HG02840 (cell line): ENCODE measurements at regions not wholly inside any gene's neighbourhood (a gene's known extent, or its start where the extent isn't known, plus 50 kb on each side); places are given as distances from the start of the nearest gene placed in this dataset.
"Not testable (repeated sequence)": the region's sequence is repeated elsewhere in the genome, so short reads cannot be mapped to it uniquely, and the experiment has no call there.

Experiments
- ATAC-seq: cut with Tn5 transposase; IDR thresholded peaks from one replicate; pipeline ENCODE4 v1.9.1; 2021; ENCODE audit warnings: mild to moderate bottlenecking, moderate library complexity, moderate number of reproducible peaks; ENCODE audit not compliant: unreplicated experiment, low FRiP score

DNA sequence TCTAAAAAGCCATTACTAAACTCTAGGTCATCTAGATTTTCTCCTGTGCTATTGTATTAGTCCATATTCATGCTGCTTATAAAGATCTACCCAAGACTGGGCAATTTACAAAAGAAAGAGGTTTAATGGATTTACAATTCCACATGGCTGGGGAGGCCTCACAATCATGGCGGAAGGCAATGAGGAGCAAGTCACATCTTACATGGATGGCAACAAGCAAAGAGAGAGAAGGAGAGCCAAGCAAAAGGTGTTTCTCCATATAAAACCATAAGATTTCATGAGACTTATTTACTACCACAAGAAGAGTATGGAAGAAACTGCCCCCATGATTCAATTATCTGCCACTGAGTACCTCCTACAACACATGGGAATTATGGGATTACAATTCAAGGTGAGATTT lies 69.6 kb upstream of the CCDC6 start:
- not testable (repeated sequence) for ATAC-seq

DNA sequence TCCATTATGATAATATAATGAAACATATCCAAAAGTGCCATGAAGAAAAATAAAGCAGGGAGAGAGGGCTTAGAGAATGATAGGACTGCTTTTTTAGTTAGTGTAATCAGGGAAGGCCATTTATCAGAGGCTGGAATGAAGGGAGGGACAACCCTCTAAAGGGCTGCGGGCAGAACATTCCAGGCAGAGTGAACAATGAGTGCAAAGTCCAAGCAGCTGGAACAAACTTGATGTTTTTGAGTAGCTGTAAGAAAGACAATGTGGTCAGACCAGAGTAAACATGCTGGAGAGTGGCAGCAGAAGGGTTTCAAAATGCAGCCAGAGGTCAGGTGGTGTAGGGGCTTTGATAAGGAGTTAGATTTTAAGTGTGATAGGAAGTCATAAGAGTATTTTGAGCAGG lies 65.6 kb upstream of the CCDC6 start:
- ATAC-seq, result no peak

DNA sequence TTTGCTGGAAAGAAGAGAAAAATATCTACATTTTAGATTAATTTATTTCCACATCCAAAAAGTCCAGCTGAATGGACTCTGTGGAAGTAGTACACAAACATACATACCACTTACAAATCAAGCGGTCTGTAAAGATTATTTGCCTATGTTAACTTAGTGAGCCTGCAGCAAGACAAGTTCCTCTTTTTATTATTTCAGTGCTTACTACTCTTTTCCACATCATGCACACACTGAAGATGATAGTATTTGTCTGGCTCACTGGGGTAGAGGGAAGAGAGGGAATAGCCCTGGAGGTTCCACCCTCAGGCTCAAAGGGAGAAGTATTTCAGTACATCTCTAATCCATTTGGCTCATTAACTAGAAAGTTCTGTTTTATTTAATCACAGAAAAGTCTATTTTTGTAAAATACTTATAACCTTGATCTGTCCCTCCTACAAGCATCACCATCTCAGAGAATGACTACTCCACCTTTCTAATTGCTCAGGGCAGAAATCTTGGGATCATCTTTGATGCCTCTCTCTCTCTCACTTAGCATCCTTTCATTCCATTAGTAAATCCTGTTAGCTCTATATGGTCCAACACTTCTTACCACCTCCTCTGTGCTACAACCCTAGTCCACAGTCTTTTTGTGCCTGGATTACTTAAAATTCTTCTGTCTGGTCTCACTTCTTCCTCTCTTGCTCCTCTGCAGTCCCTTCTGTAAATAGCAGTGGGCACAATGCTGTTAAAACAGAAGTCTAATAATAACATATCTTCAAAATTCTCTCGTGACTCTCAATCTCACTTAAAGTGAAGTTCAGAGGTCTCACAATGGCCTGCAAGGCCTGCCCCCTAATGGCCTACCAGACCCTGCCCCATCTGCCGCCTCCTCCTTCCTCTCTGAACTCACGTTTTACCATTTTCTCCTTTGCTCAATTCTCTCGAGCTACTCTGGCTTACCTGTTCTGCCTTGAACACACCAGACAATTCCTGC lies 64.3 kb upstream of the CCDC6 start:
- peak; percentile 76 for ATAC-seq

DNA sequence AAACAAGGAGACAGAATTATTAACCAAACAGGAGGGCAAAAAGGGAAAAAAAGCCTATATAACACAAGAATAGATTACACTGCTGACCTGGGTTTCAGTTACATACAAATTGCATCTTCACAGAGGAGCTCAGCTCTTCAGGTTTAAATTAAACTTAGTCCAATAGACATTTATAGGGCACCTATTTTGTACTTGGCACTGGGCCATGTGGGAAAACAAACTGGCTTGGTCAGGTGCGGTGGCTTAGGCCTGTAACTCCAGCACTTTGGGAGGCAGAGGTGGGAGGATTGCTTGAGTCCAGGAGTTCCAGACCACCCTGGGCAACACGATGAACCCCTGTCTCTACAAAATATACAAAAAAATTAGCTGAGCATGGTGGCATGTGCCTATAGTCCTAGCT lies 62.3 kb upstream of the CCDC6 start:
- no peak for ATAC-seq

DNA sequence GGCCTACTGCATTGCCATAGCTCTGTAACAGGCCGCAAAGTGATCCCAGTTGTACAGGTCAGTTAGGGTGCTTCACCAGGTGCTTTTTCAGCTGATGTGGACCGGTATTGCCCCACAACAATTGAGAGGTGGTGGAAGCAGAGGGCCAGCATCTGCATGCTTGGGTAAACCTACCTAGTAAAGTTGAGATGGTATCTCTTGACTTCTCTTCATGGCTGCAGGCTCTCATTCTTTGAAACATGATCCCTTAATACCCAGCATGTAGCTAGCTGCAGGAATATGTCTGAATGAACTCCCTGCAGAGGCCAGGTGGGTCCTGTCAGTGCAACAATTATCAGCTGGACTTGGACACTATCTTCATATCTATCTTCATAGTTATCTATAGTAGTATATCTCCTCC lies 60.7 kb upstream of the CCDC6 start:
- ATAC-seq, result no peak

DNA sequence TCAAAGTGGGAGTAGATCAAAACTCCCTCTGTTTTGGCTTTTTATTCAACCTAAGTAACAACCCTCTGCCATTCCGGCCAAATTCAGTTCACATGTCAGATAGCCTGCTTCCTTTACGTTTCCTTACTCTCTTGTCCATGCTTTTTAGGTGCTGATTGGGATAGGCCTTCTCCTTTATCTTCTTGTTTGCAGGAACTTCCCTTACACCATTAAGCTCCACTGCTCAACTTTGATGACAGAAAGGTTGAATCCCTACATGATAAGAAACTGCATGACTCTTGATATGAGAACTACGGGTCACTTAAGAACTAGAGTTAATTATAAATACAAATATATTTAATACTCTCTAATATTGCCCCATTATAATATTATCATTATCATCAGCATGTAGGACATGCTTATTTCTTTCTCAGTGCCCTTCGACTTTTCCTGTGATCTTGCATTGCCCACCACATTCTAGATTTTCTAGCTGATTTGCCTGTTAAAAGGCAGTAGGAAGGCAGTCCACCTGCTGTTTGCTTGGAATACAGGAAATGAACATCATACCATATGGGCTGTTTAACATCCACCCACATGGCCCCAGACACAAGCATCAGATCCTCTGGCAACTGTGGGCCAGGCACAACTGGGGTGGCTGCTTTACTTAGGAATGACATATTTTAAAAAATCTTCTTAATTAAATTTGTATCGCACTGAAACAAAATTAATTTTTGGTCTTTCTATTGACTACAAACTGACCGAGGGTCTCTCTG lies 59.7 kb upstream of the CCDC6 start:
- no peak for ATAC-seq

DNA sequence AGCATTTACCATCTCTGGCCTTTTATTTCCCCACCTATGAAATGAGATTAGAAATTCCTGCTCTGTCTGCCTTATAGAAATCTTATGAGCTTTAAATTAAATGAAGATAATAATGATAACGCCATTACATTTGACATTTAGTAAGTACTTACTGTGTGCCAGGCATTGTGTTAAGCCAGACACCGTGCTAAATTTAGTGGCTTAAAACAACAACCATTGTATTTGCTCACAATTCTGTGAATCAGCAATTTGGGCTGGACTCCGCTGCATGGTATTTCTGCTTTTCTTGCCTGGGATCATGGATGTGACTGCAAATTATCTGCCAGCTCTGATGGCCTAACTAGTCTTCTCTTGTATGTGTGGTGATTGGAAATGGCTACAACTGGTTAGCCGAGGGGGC lies 56.4 kb upstream of the CCDC6 start:
- ATAC-seq, result no peak

DNA sequence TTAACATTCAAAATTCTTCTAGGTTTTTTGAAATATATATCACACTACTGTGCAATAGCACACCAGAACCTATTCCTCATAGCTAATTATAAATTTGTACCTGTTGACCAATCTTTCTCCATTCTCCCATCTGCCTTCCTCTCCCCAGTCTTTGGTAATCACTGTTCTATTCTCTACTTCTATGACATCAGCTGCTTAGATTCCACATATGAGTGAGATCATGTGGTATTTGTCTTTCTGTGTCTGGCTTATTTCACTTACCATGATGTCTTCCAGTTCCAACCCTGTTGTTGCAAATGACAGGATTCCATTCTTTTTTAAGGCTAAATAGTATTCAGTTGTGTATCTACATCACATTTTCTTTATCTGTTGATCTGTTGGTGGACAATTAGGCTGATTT lies 54.4 kb upstream of the CCDC6 start:
- ATAC-seq, result no peak

DNA sequence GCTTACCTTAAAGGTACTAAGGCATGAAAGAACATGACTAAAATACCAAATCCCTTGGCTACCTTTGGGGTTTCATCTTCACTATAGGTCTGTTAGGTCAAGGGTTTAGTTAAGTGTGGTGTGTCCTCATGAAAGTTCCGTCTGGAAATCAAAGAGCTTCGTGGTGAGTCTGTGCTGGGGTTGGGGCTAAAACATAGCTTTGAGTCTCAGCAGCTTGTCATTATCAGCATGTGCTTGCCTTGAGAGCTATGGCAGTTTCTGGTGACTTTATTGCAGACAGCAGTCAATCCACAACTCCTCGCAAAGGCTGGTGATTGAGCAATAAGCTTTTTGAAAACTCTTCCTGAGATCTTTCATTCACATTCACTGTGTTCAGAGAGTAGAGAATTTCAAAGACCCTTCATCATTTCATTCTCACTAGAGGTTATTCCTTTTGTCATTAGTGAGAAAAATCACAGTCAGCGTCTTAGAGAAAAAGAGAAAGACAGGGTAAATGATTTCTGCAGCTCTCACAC lies 53.2 kb upstream of the CCDC6 start:
- ATAC-seq, result no peak

DNA sequence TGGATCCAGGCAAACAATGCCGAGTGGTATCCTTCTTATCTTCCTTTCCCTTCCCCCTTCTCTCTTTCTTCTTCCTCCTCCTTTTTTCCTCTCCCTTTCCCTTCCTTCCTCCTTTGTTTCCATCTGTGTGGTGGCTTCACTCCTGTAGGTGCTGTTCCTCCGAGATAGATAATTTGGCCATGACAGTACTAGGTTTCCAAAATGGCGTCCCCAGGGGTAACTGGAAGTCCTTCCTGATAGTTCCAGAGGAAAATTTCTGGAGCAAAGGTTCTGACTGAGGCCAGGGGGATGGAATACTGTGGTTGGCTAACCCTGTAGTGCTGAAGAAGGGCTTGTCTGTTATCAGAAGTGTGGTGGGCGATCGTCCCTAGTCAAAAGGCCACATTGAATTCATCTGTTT lies 52.5 kb upstream of the CCDC6 start:
- ATAC-seq, result no peak

DNA sequence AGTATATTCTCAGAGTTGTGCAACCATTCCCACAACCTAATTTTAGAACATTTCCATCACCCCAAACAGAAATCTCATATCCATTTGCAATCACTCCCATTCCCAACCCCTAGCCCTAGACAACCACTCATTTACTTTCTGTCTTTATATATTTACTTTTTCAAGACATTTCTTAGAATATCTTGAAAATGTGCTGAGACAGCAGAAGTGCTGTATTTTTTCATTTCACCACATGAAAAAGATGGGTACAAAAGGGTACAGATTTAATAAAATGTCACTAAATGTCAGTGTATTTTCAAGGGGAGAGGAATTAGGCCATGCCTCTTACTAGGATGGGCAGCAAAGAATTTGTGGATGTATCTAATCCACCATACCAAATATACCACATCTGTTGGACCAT lies 51.6 kb upstream of the CCDC6 start:
- ATAC-seq, result no peak
